GM18508 (cell line): ENCODE measurements at regions not wholly inside any gene's neighbourhood (a gene's known extent, or its start where the extent isn't known, plus 50 kb on each side); places are given as distances from the start of the nearest gene placed in this dataset.

Experiments
- ATAC-seq: cut with Tn5 transposase; IDR thresholded peaks from one replicate; pipeline ENCODE4 v1.9.1; 2021; ENCODE audit warnings: moderate number of reproducible peaks; ENCODE audit not compliant: insufficient read depth, unreplicated experiment

DNA sequence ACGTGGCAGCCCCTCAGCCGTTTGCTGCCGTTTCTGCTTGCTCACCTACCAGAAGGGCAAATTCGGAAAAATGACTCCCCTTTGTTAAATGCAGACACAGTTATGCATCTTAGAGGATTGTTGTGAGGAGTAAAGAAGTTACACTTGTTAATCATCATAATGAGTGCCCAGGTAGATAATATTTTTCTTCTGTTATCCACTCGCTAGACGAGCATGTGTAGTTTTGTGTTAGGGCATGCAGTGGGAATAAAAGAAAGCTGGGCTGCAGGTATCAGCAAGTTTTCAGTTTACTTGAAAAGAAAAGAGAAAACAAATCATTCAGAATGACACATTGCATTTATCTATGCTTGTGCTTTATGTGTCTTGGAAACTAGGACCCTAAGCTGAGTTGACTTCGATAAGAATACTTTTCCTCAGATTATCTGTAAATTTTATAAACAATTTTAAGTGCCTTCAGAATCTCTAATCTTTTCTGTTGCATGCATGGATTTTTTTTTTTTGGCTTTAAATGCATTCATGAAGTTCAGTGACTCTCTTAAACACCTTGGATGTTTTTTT, 365.3 kb downstream of the QKI start:
- no peak for ATAC-seq

DNA sequence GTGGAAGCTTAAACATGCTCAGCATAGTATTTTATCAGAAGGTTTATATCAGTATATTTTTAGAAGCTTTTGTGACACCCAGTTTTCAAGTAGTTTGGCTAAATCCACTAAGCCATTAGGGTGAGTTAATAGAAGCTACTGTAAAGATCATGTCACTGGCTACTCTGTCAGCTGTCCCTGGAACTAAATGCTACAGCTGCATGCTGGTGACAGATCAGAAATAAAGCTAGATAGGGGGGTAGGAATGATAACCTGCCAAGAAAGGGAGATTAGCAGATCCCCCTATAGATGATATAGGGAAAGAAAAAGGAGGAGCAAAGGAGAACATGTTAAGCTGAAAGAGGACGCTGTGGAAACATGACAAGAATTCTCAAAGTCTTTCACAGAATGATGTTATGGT, 363.2 kb downstream of the QKI start:
- ATAC-seq: no peak

DNA sequence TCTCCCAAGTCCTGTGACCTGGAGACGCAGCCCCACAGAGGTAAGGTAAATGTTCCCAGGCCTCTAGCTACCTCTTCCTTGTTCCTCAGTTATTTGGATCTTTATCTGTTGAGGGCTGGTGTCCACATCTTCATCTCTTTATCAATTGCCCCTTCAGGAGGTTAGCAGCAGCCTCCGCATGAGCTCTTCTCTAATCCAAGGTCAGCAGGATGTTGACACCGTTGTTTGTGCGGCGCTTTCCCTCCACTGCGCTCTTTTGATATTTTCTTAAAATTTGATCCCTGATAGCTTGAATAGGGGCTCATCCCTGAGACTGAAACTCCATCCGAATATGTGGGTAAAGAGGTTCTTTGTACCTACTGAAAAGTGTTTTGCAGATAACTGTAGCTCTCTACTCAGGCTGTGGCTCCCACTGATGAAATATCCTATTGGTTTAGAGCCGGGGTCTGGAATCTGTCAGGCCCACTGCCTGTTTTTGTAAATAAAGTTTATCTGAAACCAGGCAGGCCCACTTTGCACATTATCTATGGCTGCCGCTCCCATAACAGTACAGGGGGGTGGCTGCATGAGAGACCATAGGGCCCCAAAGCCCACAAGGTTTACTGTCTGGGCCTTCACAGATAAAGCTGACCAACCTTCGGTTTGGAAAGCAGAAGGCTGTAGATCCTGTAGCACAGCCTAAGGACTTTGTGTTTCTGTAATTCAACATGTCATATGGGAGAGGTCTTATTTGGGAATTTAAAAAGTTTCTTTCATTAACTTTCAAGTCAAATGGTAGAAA, 362.6 kb downstream of the QKI start:
- no peak for ATAC-seq

DNA sequence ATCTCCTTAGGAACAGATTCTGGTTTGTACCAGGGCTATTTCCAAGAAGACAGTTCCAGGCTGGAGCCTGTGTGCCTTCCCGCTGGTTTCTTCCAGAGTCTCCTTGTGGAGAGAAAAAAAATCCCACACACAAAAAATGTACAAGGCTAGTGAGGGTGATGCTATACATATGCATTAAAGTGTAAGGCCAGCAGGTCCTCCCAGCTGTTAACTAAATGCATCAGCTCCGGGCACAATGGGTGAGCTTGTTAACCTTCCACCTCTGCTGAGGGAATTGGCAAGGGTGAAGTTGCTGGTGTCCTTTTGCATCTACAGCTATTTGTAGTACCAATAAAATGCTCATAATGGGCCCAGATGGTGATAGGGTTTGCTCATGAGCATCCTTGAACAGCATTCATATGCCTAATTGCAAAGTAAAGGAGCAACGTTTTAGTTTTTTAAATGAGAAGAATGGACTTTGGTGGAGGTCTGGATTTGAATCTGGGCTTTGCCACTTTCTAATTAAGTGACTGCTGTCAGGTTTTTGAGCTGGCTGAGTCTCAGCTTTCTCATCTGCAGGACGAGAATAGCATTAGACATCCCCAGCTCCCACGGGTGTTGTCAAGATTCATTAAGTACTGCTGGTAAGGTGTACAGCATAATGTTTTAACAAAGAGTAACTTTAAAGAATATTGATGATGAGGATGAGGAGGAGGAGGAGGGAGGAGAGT, 361.8 kb downstream of the QKI start:
- ATAC-seq: no peak

DNA sequence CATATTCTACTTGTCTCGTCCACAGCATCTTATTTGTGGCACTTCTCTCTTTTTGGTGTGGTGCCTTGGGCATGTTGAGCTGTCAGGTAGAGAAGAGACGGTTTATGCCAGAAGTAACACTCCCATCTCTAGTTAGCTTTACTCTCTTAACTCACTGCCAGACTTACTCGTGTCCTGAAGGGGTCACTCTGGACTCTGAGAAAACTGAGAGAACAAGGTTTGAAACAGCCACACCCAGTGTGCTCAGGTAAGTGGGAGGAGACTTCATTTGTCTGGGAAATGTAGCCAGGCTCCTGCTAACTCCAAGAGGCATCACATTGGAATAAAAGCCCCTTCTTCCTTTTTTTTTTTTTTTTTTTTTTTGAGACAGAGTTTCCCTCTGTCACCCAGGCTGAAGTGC, 360.8 kb downstream of the QKI start:
- no peak for ATAC-seq

DNA sequence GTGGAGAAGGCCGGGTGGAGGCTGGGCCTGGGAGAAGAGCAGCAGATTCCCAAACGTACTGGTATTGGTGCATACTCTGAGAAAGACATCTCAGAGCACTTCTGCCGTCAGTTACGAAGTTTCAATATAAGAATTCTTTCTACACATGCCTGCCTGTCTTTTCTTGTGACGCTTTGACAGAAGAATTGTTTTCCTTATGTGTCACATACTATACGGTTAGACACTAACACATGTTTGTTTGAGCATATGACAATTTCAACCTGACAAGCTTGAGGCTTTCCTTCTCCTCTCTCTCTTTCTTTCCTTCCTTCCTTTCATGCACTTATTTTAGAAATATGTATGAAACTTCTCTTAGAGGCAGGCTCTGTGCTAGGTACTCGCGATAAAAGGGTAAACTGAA, 360.0 kb downstream of the QKI start:
- no peak for ATAC-seq

DNA sequence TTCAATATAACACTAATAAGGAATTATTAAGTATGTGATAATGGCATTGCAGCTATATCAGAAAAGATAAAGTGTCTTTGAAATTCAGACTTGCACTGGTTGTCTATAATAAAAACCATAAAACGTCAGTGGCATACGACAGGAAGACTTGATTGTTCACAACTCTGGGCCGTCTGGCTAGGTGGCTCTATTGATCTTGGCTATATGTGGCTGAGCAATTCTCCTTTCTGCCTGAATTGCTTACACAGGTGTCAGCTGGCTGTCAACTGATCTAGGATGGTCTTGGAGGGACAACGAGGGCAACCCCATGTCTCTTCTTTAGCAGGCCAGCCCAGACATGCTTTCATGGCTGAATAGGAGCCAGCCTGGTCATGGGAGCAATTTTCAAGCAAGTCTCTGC, 359.1 kb downstream of the QKI start:
- no peak for ATAC-seq

DNA sequence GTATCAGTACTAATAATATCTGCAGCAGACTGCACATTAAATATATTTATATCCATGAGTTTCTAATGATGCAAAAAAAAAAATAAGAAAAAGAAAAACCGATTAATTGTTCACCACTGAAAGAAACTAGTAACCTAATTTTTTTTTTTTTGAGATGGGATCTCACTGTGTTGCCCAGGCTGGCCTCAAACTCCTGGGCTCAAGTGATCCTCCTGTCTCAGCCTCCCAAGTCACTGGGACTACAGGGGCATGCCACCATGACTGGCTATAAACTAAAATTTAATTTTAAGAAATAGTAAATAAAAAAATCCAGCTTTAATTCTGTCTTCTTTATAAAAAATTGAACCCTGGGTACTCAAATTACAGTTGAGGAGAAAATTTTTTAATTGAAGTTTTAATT, 358.2 kb downstream of the QKI start:
- no peak for ATAC-seq

DNA sequence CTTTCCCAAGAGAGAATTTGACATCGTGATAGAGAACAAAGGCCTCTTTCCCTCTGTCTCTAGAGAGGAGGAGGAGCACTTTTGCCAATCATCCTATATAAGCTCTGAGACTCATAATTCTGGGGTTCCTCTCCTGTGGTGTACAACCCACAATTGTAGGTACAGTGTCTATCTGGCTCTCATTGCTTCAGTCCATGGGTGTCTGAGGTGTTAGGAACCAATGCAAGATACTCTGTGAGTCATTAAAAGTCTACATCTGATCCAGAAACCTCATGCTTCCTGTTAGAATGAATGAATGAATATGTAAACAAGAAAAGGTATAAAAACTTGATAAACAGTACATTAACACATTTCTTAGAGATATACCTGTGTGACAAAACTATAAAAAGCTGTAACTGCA, 356.7 kb downstream of the QKI start:
- no peak for ATAC-seq

DNA sequence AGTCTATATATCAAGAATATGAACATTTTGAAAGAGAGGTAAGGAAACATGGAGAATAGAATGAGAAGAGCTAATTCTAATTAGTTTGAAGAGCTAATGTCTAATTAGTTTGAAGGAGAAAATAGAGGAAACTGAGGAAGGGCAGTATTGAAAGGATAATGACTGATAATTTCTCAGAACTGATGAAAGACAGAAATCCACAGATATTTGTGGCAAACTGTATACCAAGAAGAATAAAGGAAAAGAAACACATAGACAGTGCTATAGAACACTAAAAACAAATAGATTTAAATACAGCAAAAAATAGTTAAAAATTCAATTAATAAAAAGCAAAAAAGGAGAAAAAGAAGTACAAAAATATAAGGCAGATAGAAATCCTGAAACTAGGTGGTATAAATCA, 354.4 kb downstream of the QKI start:
- ATAC-seq: no peak

DNA sequence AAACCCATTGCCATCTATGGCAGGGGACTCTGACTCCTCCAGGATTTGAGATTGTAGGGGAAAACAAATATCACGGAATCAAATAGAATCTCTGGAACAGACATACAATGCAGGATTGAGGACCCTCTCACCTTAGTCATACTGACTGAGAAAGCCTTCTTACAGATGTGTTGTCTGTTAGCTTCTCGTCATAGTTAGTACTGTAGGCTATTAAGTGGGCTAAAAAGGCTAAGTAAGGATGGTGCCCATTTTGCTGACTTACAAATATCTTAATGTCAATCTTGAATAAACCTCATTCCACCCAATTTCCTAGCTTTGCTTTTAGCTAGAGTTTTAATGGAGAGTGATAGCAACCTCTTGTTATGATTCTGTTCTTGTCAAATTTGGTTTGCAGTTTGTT, 352.4 kb downstream of the QKI start:
- ATAC-seq: no peak

DNA sequence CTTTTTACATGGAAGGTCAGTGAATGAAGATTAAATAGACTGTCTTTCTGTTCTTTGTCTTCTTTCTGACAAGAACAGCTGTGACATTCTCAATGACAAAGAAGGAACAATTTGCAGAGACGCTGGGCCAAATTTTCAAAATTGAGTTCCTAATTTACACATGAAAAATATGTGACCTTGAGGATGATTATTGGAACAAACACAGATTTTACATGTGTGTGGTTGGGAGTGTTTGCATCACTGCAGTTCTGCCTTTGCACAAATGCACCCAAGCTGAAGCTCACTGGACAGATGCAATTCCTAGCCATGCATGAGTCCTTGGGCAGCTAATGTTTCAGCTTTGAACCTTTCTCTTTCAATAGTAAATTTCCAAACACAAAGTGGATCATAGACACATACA, 350.8 kb downstream of the QKI start:
- no peak for ATAC-seq

DNA sequence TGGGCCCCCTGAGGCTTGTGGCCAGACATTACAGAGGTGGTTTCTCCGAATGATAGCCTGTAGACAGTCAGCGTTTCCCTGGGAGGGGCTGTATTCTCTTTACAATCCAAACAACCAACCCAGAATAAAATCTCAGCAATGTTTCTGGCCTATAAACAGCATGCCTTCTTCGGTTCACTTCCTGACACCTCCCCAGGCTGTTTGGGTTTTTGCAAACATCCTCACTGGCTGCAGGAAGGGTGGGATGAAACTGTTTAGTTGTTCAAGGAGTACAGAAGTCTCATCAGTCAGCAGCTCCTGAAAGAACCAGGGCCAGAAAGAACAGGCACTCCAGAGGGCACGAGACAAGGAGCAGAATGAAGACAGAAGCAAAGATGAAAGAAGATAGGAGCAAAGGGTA, 350.0 kb downstream of the QKI start:
- no peak for ATAC-seq

DNA sequence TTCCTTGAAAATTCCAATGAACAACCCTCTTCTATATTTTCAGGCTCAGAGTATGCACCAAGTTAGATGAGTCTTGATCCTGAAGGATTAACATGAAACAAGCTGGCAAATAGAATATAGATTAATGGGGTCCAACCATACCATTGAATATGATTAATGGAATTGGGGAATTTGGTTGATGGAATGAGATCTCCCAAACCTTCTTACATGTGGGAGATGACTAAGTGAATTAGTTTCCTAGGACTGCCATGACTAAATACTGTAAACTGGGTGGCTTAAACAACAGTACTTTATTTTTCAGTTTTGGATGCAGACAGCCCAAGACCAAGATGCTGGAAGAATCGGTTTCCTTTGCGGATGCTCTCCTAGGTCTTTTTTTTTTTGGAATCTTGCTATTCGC, 347.0 kb downstream of the QKI start:
- no peak for ATAC-seq

DNA sequence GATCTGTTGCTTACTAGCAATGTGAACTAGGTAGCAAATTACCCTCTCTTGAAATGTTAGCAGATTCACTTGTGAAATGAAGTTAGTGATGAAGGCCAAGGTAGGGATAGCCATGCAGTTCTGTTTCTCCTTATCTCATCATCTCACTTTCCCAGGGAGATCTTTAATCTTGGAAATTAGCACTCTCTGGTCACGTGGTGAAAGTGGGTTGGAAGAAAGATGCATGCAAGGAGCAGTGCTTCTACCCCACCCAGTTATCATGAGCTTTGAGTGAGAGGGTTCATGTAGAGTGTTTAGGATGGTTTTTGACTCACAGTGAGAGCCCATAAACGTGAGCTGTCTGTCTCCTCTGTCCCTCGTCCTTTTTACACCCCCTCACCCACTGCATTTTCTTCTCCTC, 346.3 kb downstream of the QKI start:
- no peak for ATAC-seq

DNA sequence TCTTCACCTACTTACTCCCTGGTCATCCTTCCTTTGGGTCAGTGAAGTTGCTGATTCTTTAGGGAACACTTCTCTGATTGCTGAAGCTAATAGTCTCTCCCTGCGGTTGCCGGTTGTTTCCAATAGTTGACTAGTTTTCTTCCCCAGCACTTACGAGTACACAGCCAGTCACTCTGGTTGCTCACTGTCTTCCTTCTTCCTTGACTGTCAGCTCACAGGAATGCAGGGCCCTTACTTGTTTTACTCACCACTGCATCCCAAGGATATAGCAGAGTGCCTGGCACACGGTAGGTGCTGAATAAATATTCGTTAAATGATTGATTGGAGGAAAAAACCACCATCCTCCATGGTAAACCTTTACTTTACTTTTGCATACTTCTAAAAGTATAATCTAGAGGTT, 345.0 kb downstream of the QKI start:
- no peak for ATAC-seq

DNA sequence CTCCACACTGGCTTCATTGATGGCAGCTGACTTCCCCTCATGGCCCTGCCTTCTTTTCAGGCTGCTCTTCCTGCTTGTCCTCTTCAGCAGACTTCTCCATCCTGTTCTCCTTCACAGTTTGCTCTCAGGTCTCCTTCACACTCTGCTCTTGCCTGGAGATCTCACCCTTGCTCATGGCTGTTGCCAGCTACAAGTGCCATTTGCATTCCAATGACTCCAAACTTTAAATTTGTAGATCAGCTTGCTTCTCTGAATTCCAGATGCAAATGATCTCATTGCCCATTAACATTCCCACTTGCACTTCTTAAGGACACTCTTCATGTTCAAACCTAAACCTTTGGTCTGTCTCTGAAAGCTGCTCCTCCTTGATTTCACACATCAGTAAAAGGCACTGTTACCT, 343.0 kb downstream of the QKI start:
- ATAC-seq: no peak

DNA sequence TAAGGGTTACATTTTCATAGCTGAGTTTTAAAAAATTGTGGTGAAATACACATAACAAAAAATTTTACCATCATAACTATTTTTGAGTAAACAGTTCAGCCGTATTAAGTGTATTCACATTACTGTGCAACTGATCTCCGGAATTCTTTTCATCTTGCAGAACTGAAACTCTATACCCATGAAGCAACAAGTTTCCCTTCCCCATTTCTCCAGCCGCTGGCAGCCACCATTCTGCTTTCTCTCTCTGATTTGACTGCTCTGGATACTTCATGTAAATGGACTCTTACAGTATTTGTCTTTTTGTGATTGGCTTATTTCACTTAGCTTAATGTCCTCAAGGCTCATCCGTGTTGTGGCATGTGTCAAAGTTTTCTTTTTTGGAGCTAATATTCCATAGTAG, 341.6 kb downstream of the QKI start:
- ATAC-seq: peak; percentile 100

DNA sequence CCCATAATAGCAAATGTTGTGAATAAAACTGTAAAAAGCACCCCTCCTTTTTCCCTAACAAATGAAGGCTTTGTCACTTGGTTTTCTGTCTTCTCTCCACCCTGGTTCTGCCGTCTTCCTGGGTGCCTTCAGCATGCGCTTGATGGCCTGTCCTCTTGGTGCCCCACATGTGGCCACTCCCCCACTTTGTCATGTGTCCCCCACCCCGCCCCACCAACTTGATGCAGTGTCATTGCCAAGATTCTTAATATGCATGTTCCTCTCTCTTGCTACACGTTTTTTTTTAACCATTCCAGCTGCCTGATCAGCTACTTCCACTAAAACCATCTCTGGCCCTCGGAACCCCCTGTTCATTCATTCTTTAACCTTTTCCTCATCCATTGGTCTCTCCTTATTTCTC, 340.3 kb downstream of the QKI start:
- ATAC-seq: no peak

DNA sequence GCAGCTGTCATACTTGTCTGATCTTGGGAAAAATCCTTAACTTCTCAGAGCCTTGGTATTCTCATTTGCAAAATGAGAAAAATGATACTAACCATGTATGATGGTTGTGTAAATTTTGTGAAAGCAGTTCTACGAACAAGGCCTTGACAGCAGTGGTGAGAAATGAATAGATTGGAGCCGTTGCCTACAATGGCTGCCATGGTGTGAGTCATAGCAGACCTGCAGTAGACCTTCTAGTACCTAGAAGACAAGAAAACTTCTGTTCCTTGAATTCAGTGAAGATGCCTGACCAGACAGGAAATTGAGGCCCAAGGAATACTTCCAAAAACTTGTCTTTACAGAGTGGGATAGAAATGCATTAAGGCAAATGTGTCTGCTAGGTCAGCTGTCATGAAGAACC, 338.9 kb downstream of the QKI start:
- no peak for ATAC-seq

DNA sequence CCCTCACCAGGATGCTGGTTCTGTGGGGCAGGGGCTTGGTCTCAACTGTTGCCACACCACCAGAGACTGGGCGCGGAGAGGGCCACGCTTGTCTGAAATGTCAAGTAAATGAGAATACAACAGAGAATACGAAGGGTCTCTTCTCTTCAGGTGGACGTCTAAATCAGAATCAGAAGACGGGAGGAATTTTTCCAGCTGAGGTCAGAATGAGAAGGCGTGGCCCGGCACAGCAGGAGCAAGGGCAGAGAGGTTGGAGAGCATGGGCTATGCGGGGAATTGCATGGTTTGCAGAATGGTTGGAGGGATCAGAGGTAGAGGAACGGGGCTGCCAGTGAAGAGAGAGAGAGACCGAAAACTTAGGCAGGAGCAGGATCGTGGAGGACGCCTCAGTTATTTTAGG, 337.9 kb downstream of the QKI start:
- ATAC-seq: no peak

DNA sequence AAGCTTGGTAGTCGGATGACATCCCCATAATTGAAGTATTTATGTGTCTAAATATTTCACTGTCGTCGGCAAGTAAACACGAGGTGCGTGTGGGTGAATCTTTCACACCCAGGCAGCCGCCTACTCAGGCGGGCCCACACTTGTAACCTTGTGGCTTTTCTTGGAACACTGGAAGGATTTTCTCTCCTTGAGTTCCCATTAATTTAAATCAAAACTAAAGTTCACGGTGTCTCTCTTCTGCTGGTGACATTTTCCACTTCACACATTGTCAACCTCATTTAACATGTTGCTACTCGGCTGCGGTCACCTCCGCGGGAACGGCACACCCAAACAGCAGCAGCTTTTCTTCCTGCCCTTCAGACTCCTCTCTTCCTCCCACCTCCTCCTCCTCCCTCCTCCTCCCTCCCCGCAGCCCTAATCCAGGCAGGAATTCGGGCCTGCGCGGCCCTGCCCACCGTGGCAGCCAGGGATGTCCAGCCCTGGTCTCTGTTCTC, 336.6 kb downstream of the QKI start:
- no peak for ATAC-seq
